ENCODE measurements at regions not wholly inside any gene's neighbourhood (a gene's known extent, or its start where the extent isn't known, plus 50 kb on each side); places are given as distances from the start of the nearest gene placed in this dataset.

DNA sequence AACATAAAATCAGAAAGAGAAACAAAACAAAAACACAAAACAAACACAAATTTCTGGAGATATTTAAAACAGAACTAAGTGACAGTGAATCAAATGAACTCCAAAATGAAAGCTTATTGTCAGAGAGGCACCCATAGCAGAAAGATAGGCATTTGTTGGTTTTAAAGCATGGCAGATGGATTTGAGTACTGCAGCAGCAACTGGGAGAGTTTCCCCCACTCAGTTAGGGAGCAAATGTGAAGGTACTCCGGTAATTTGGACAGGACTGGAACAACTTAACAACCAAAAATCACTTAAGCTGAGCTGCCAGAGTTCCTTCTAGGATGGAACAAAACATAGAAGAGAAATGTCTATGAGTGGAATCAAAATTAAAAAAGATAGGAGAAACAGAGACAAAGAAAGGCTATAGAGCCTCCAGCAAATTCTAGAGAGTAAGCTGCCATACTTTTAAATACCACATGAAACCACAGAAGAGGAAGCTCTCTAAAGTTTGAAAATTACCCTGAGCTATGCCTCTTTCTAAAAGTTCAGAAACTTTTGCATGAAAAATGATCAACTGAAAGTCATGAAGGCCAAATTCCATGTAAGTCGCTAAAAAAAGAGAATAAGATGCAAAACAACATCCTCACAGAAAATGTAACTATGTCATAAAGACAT lies 1248.3 kb upstream of the USP15 start:
- no peak overlapping the region for H3K4me2 ChIP-seq (ENCODE audit: low read depth, low read length, poor library complexity, severe bottlenecking)
- TF ChIP-seq, protein P1, sequence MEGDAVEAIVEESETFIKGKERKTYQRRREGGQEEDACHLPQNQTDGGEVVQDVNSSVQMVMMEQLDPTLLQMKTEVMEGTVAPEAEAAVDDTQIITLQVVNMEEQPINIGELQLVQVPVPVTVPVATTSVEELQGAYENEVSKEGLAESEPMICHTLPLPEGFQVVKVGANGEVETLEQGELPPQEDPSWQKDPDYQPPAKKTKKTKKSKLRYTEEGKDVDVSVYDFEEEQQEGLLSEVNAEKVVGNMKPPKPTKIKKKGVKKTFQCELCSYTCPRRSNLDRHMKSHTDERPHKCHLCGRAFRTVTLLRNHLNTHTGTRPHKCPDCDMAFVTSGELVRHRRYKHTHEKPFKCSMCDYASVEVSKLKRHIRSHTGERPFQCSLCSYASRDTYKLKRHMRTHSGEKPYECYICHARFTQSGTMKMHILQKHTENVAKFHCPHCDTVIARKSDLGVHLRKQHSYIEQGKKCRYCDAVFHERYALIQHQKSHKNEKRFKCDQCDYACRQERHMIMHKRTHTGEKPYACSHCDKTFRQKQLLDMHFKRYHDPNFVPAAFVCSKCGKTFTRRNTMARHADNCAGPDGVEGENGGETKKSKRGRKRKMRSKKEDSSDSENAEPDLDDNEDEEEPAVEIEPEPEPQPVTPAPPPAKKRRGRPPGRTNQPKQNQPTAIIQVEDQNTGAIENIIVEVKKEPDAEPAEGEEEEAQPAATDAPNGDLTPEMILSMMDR (conservative IDR thresholded peaks at IDR 0.05; ENCODE audit: low read length) = no peak
- no peak for TF ChIP-seq EZH2phosphoT487 (IDR thresholded peaks at IDR 0.05; ENCODE audit: borderline replicate concordance)

DNA sequence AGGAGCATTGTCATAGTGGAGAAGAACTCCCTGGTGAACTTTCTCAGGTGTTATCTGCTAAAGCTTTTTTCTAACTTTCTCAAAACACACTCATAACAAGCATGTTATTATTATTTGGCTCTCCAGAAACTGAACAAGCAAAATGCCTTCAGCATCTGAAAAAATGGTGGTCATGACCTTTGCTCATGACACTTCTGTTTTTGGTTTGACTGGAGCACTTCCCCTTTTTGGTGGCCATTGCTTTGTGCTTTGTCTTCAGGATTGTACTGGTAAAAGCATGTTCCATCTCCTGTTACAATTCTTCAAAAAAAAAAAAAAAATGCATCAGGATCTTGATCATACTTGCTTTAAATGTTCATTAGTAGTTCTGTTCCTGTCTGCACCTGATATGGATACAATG lies 1241.6 kb upstream of the USP15 start:
- no peaks in the 10 kb centered on the region for H4K20me1 ChIP-seq (ENCODE audit: insufficient read depth, low read length, poor library complexity, severe bottlenecking)
- H3K4me1 ChIP-seq (ENCODE audit: insufficient read depth, low read length, poor library complexity, severe bottlenecking) = no peaks in the 10 kb centered on the region
- H3K79me2 ChIP-seq (ENCODE audit: insufficient read depth, low read length) = no peaks in the 10 kb centered on the region
- no peak overlapping the region for H2AFZ ChIP-seq (ENCODE audit: low read length)
- H3K9me3 ChIP-seq (ENCODE audit: insufficient read depth, low read depth, low read length) = peaks cover 3% of the 10 kb centered on the region; the same call in 1 of the 2 replicates
- no peaks in the 10 kb centered on the region for H3K36me3 ChIP-seq (ENCODE audit: insufficient read depth, low read length)
- no peak overlapping the region for H3K4me2 ChIP-seq (ENCODE audit: low read depth, low read length, poor library complexity, severe bottlenecking)
- no peaks in the 10 kb centered on the region for H3K27me3 ChIP-seq (ENCODE audit: insufficient read depth, low read length, poor library complexity, severe bottlenecking)
- H3F3A ChIP-seq (ENCODE audit: low read depth) = no peaks in the 10 kb centered on the region
- H3K9ac ChIP-seq (ENCODE audit: low read depth, low read length, poor library complexity, severe bottlenecking) = no peak overlapping the region
- H3K9me2 ChIP-seq (replicated peaks; ENCODE audit: low read depth, low read length) = no peaks in the 10 kb centered on the region
- TF ChIP-seq, protein P1 (conservative IDR thresholded peaks at IDR 0.05; ENCODE audit: low read length) = no peak
- no peak overlapping the region for H3K4me3 ChIP-seq (ENCODE audit: low read length, poor library complexity, severe bottlenecking)

More for the DNA sequence above, 1248.3 kb upstream of the USP15 start:
- Histone ChIP-seq H3K4me1 (ENCODE audit: insufficient read depth, low read length, poor library complexity, severe bottlenecking) (no peaks in the 10 kb centered on the region), H3K27me3 (ENCODE audit: insufficient read depth, low read length, poor library complexity, severe bottlenecking) (no peaks in the 10 kb centered on the region), H3K9me3 (ENCODE audit: insufficient read depth, low read depth, low read length) (peaks cover 3% of the 10 kb centered on the region; the same call in 1 of the 2 replicates), H3K36me3 (ENCODE audit: insufficient read depth, low read length) (no peaks in the 10 kb centered on the region), H2AFZ (ENCODE audit: low read length) (no peak overlapping the region), H3F3A (ENCODE audit: low read depth) (no peaks in the 10 kb centered on the region), H3K9me2 (replicated peaks; ENCODE audit: low read depth, low read length) (no peaks in the 10 kb centered on the region), H3K79me2 (ENCODE audit: insufficient read depth, low read length) (no peaks in the 10 kb centered on the region), H4K20me1 (ENCODE audit: insufficient read depth, low read length, poor library complexity, severe bottlenecking) (no peaks in the 10 kb centered on the region), H3K9ac (ENCODE audit: low read depth, low read length, poor library complexity, severe bottlenecking) (no peak overlapping the region), H3K4me3 (ENCODE audit: low read length, poor library complexity, severe bottlenecking) (no peak overlapping the region)

DNA sequence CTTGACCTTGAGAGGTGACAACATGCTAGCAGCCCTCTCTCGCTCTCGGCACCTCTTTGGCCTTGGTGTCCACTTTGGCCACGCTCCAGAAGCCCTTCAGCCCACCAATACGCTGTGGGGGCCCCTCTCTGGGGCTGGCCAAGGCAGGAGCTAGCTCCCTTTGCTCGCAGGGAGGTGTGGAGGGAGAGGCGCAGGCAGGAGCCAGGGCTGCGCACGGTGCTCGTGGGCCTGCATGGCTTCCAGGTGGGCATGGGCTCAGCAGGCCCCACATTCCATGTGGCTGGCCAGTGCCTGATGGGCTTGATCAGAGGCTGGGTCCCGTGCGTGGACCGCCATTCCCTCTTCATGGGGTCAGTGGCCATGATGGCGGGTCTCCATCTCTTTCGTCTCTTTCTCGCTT lies 1237.0 kb upstream of the USP15 start:
- H3K36me3 ChIP-seq (ENCODE audit: insufficient read depth, low read length) = no peaks in the 10 kb centered on the region
- H3K79me2 ChIP-seq (ENCODE audit: insufficient read depth, low read length) = no peaks in the 10 kb centered on the region
- H3K27me3 ChIP-seq (ENCODE audit: insufficient read depth, low read length, poor library complexity, severe bottlenecking) = no peaks in the 10 kb centered on the region
- H3F3A ChIP-seq (ENCODE audit: low read depth) = no peaks in the 10 kb centered on the region
- H3K9me3 ChIP-seq (ENCODE audit: insufficient read depth, low read depth, low read length) = no peaks in the 10 kb centered on the region
- no peak overlapping the region for H2AFZ ChIP-seq (ENCODE audit: low read length)
- TF ChIP-seq, protein P1 (conservative IDR thresholded peaks at IDR 0.05; ENCODE audit: low read length) = no peak
- no peak for TF ChIP-seq EZH2phosphoT487 (IDR thresholded peaks at IDR 0.05; ENCODE audit: borderline replicate concordance)
- no peak overlapping the region for H3K9ac ChIP-seq (ENCODE audit: low read depth, low read length, poor library complexity, severe bottlenecking)
- no peak overlapping the region for H3K4me2 ChIP-seq (ENCODE audit: low read depth, low read length, poor library complexity, severe bottlenecking)
- no peaks in the 10 kb centered on the region for H3K9me2 ChIP-seq (replicated peaks; ENCODE audit: low read depth, low read length)
- no peaks in the 10 kb centered on the region for H3K4me1 ChIP-seq (ENCODE audit: insufficient read depth, low read length, poor library complexity, severe bottlenecking)
- no peak overlapping the region for H3K4me3 ChIP-seq (ENCODE audit: low read length, poor library complexity, severe bottlenecking)
- H4K20me1 ChIP-seq (ENCODE audit: insufficient read depth, low read length, poor library complexity, severe bottlenecking) = no peaks in the 10 kb centered on the region

All from Loucy (cell line).